ENCODE measurements at regions not wholly inside any gene's neighbourhood (a gene's known extent, or its start where the extent isn't known, plus 50 kb on each side); places are given as distances from the start of the nearest gene placed in this dataset.

- TF ChIP-seq CTCF (IDR thresholded peaks at IDR 0.05; ENCODE audit: low read depth, low read length, poor library complexity, severe bottlenecking) (no peak), EZH2phosphoT487 (IDR thresholded peaks at IDR 0.05; ENCODE audit: borderline replicate concordance, low read length) (no peak)
- H4K20me1 ChIP-seq (ENCODE audit: control insufficient read depth, insufficient read depth, low read depth, low read length), result no peaks in the 10 kb centered on the region
- H3K9me2 ChIP-seq (replicated peaks; ENCODE audit: control insufficient read depth, low read length), result no peaks in the 10 kb centered on the region
- H3K9me3 ChIP-seq (ENCODE audit: control insufficient read depth, insufficient read depth, low read length), result no peaks in the 10 kb centered on the region
- H3F3A ChIP-seq (ENCODE audit: control insufficient read depth, insufficient read depth), result no peaks in the 10 kb centered on the region
- H3K4me3 ChIP-seq (ENCODE audit: low read length), result no peak overlapping the region
- no peak overlapping the region for H3K4me2 ChIP-seq (ENCODE audit: low read length)
- no peaks in the 10 kb centered on the region for H3K36me3 ChIP-seq (ENCODE audit: control insufficient read depth, low read length)
- H3K27me3 ChIP-seq (ENCODE audit: control insufficient read depth, low read length), result peaks cover 8% of the 10 kb centered on the region
- no peak overlapping the region for H3K27ac ChIP-seq (ENCODE audit: low read depth, low read length)
- no peaks in the 10 kb centered on the region for H3K79me2 ChIP-seq (ENCODE audit: control insufficient read depth, low read length)
- no peaks in the 10 kb centered on the region for H3K4me1 ChIP-seq (ENCODE audit: control insufficient read depth, low read length)
Measured at GRCh38 chr1:30285501-30285932, 437.9 kb downstream of the MATN1 start.

- Histone ChIP-seq H3K36me3 (ENCODE audit: control insufficient read depth, low read length) (no peaks in the 10 kb centered on the region), H3F3A (ENCODE audit: control insufficient read depth, insufficient read depth) (no peaks in the 10 kb centered on the region), H3K9me3 (ENCODE audit: control insufficient read depth, insufficient read depth, low read length) (no peaks in the 10 kb centered on the region), H3K4me2 (ENCODE audit: low read length) (no peak overlapping the region), H3K79me2 (ENCODE audit: control insufficient read depth, low read length) (no peaks in the 10 kb centered on the region), H3K9me2 (replicated peaks; ENCODE audit: control insufficient read depth, low read length) (no peaks in the 10 kb centered on the region), H4K20me1 (ENCODE audit: control insufficient read depth, insufficient read depth, low read depth, low read length) (no peaks in the 10 kb centered on the region), H3K27ac (ENCODE audit: low read depth, low read length) (no peak overlapping the region), H3K4me1 (ENCODE audit: control insufficient read depth, low read length) (no peaks in the 10 kb centered on the region), H3K27me3 (ENCODE audit: control insufficient read depth, low read length) (peaks cover 8% of the 10 kb centered on the region), H3K4me3 (ENCODE audit: low read length) (no peak overlapping the region)
- TF ChIP-seq EZH2phosphoT487 (IDR thresholded peaks at IDR 0.05; ENCODE audit: borderline replicate concordance, low read length) (no peak), CTCF (IDR thresholded peaks at IDR 0.05; ENCODE audit: low read depth, low read length, poor library complexity, severe bottlenecking) (no peak)
Measured at GRCh38 chr1:30284728-30285475, 438.5 kb downstream of the MATN1 start.

- Histone ChIP-seq H3K79me2 (ENCODE audit: control insufficient read depth, low read length) (no peaks in the 10 kb centered on the region), H3K4me2 (ENCODE audit: low read length) (no peak overlapping the region), H3K36me3 (ENCODE audit: control insufficient read depth, low read length) (no peaks in the 10 kb centered on the region), H3K9me3 (ENCODE audit: control insufficient read depth, insufficient read depth, low read length) (no peaks in the 10 kb centered on the region), H4K20me1 (ENCODE audit: control insufficient read depth, insufficient read depth, low read depth, low read length) (no peaks in the 10 kb centered on the region), H3K27me3 (ENCODE audit: control insufficient read depth, low read length) (peaks cover 8% of the 10 kb centered on the region), H3K4me3 (ENCODE audit: low read length) (no peak overlapping the region), H3F3A (ENCODE audit: control insufficient read depth, insufficient read depth) (no peaks in the 10 kb centered on the region), H3K9me2 (replicated peaks; ENCODE audit: control insufficient read depth, low read length) (no peaks in the 10 kb centered on the region), H3K4me1 (ENCODE audit: control insufficient read depth, low read length) (no peaks in the 10 kb centered on the region), H3K27ac (ENCODE audit: low read depth, low read length) (no peak overlapping the region)
- no peak for TF ChIP-seq CTCF (IDR thresholded peaks at IDR 0.05; ENCODE audit: low read depth, low read length, poor library complexity, severe bottlenecking)
- no peak for TF ChIP-seq EZH2phosphoT487 (IDR thresholded peaks at IDR 0.05; ENCODE audit: borderline replicate concordance, low read length)
Measured at GRCh38 chr1:30284226-30284625, 439.2 kb downstream of the MATN1 start.
